H9 (cell line): ENCODE measurements at regions not wholly inside any gene's neighbourhood (a gene's known extent, or its start where the extent isn't known, plus 50 kb on each side); places are given as distances from the start of the nearest gene placed in this dataset.
A peak's percentile ranks its signal among the peaks of the same experiment; 100 is the strongest.

Source experiments
- DNase-seq: peaks from one replicate; pipeline ENCODE4 v3.0.0-alpha.2; 2017
- H2AFZ ChIP-seq: one replicate; pipeline ENCODE4 v1.6.1; 2013; ENCODE audit warnings: mild to moderate bottlenecking, low read length, control low read depth, moderate library complexity
- H2AK5ac ChIP-seq: 2 replicates; pipeline ENCODE4 v1.6.1; 2013; ENCODE audit warnings: low read length, control low read depth, mixed read lengths; ENCODE audit not compliant: insufficient read length
- H2BK120ac ChIP-seq: one replicate; pipeline ENCODE4 v1.6.1; 2013; ENCODE audit warnings: low read depth, mild to moderate bottlenecking, low read length, control low read depth, inconsistent platforms; ENCODE audit not compliant: poor library complexity, severe bottlenecking
- H2BK12ac ChIP-seq: 2 replicates; pipeline ENCODE4 v1.6.1; 2013; ENCODE audit warnings: low read length, control low read depth, mixed read lengths, low read depth; ENCODE audit not compliant: insufficient read length
- H2BK15ac ChIP-seq: 2 replicates; pipeline ENCODE4 v1.6.1; 2013; ENCODE audit warnings: low read depth, low read length, control low read depth
- H2BK20ac ChIP-seq: one replicate; pipeline ENCODE4 v1.6.1; 2013; ENCODE audit warnings: low read depth, mild to moderate bottlenecking, low read length, control low read depth, inconsistent platforms; ENCODE audit not compliant: poor library complexity, severe bottlenecking
- H2BK5ac ChIP-seq: 2 replicates; pipeline ENCODE4 v1.6.1; 2013; ENCODE audit warnings: low read length, control low read depth, mixed read lengths; ENCODE audit not compliant: insufficient read length
- H3K14ac ChIP-seq: 2 replicates; pipeline ENCODE4 v1.6.1; 2013; ENCODE audit warnings: low read length, control low read depth; ENCODE audit not compliant: insufficient read depth
- H3K18ac ChIP-seq: 2 replicates; pipeline ENCODE4 v1.6.1; 2013; ENCODE audit warnings: low read depth, mild to moderate bottlenecking, mixed read lengths, low read length, control low read depth; ENCODE audit not compliant: insufficient read length
- H3K23ac ChIP-seq: 2 replicates; pipeline ENCODE4 v1.6.1; 2013; ENCODE audit warnings: low read length, control low read depth, mixed read lengths, low read depth; ENCODE audit not compliant: insufficient read length
- H3K23me2 ChIP-seq: 2 replicates; pipeline ENCODE4 v1.6.1; 2013; ENCODE audit warnings: low read depth, mild to moderate bottlenecking, mixed read lengths, low read length, control low read depth; ENCODE audit not compliant: insufficient read length, poor library complexity, severe bottlenecking
- H3K27ac ChIP-seq: 2 replicates; pipeline ENCODE4 v1.5.1; 2013; ENCODE audit warnings: low read length, control low read depth, mixed read lengths, low read depth; ENCODE audit not compliant: insufficient read length
- H3K27me3 ChIP-seq: 2 replicates; pipeline ENCODE4 v1.6.1; 2013; ENCODE audit warnings: low read length, control low read depth, inconsistent platforms; ENCODE audit not compliant: insufficient read depth
- H3K4ac ChIP-seq: 2 replicates; pipeline ENCODE4 v1.6.1; 2013; ENCODE audit warnings: low read depth, mild to moderate bottlenecking, control low read depth, inconsistent platforms, low read length, moderate library complexity
- H3K4me1 ChIP-seq: 2 replicates; pipeline ENCODE4 v1.6.1; 2013; ENCODE audit warnings: low read length, control low read depth, inconsistent platforms; ENCODE audit not compliant: insufficient read depth
- H3K4me2 ChIP-seq: 2 replicates; pipeline ENCODE4 v1.6.1; 2013; ENCODE audit warnings: low read length, control low read depth, mixed read lengths; ENCODE audit not compliant: insufficient read length, insufficient read depth
- H3K56ac ChIP-seq: 2 replicates; pipeline ENCODE4 v1.6.1; 2013; ENCODE audit warnings: low read depth, mild to moderate bottlenecking, mixed read lengths, low read length, control low read depth; ENCODE audit not compliant: insufficient read length
- H3K79me1 ChIP-seq: 2 replicates; pipeline ENCODE4 v1.6.1; 2013; ENCODE audit warnings: low read depth, mild to moderate bottlenecking, moderate library complexity, low read length, control low read depth, inconsistent platforms; ENCODE audit not compliant: insufficient read depth, poor library complexity, severe bottlenecking
- H3K79me2 ChIP-seq: 2 replicates; pipeline ENCODE4 v1.6.1; 2013; ENCODE audit warnings: low read length, control low read depth, inconsistent platforms; ENCODE audit not compliant: insufficient read depth
- H3K9ac ChIP-seq: 2 replicates; pipeline ENCODE4 v1.6.1; 2013; ENCODE audit warnings: low read length, control low read depth, mixed read lengths; ENCODE audit not compliant: insufficient read length; ENCODE audit errors: extremely low read depth
- H3K9me3 ChIP-seq: one replicate; pipeline ENCODE4 v1.6.1; 2013; ENCODE audit warnings: low read depth, low read length, inconsistent platforms; ENCODE audit not compliant: control insufficient read depth
- H3T11ph ChIP-seq: one replicate; pipeline ENCODE4 v1.6.1; 2013; ENCODE audit warnings: mild to moderate bottlenecking, low read length, control low read depth, inconsistent platforms
- H4K20me1 ChIP-seq: one replicate; pipeline ENCODE4 v1.6.1; 2013; ENCODE audit not compliant: control insufficient read depth, insufficient read length, insufficient read depth
- H4K5ac ChIP-seq: 2 replicates; pipeline ENCODE4 v1.6.1; 2013; ENCODE audit warnings: low read depth, mild to moderate bottlenecking, mixed read lengths, low read length, control low read depth; ENCODE audit not compliant: insufficient read length
- H4K8ac ChIP-seq: replicated peaks from 2 replicates; pipeline ENCODE4 v1.6.1; 2013; ENCODE audit warnings: low read length, control low read depth, mixed read lengths, low read depth; ENCODE audit not compliant: insufficient read length
- H4K91ac ChIP-seq: 2 replicates; pipeline ENCODE4 v1.6.1; 2013; ENCODE audit warnings: low read depth, mild to moderate bottlenecking, moderate library complexity, mixed read lengths, low read length, control low read depth; ENCODE audit not compliant: insufficient read length
- H3K27ac Mint-ChIP-seq, 3 experiments: 2 replicates in 2 of 3; 3 replicates in 1 of 3; pipeline ENCODE4 v1.8.0; 2020 to 2021; ENCODE audit warnings: mixed read lengths in 3 of 3, mild to moderate bottlenecking in 1 of 3, moderate library complexity in 1 of 3
- H3K27me3 Mint-ChIP-seq: 2 replicates; pipeline ENCODE4 v1.8.0; 2021; ENCODE audit warnings: low read depth, mild to moderate bottlenecking, moderate library complexity, mixed read lengths
- H3K36me3 Mint-ChIP-seq, 3 experiments: 2 replicates in 2 of 3; 3 replicates in 1 of 3; pipeline ENCODE4 v1.8.0; 2020 to 2021; ENCODE audit warnings: low read depth in 3 of 3, mixed read lengths in 3 of 3; ENCODE audit not compliant: insufficient read depth in 1 of 3
- H3K4me1 Mint-ChIP-seq, 2 experiments: 2 replicates each; pipeline ENCODE4 v1.8.0; 2020; ENCODE audit warnings: mixed read lengths in 2 of 2
- H3K4me3 Mint-ChIP-seq, 2 experiments: 2 replicates in 1 of 2; 3 replicates in 1 of 2; pipeline ENCODE4 v1.8.0; 2020 to 2021; ENCODE audit warnings: mild to moderate bottlenecking in 2 of 2, mixed read lengths in 2 of 2, moderate library complexity in 1 of 2
- H3K9me3 Mint-ChIP-seq, 2 experiments: 2 replicates in 1 of 2; 3 replicates in 1 of 2; pipeline ENCODE4 v1.8.0; 2020; ENCODE audit warnings: mild to moderate bottlenecking in 2 of 2, mixed read lengths in 2 of 2, moderate library complexity in 1 of 2
- TF ChIP-seq, protein P1 (sequence below): fragments of 200-600 bp; sonication (generic); conservative IDR thresholded peaks from 3 replicates; pipeline ENCODE4 v1.8.0; 2021; ENCODE audit warnings: antibody characterized with exemption, mild to moderate bottlenecking

DNA sequence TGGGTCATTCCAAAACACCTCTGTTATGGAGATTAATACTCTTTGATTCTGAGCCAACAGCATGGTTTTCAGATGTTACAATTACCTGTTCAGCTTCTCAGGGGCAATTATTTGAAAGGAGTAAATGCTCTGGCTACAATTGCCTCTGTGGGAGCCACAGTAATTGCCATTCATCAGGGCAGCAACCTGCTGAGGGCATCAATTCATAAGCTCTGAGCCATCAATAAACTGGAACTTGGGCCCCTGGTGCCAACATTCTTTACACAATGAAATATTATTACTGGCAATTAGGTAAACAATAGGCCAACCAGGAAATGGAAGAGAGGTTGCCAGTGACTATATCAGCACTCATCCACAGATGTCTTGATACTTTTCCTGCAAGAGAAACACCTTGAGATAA lies 660.8 kb downstream of the MECOM start:
- H3K4me1 ChIP-seq: no peaks in the 10 kb centered on the region; the same call in 1 of the 2 replicates
- Mint-ChIP-seq H3K4me1 (peaks cover 51 to 54% of the 10 kb centered on the region in 2 experiments), H3K36me3 (peaks cover 0 to 4% (median 3%) of the 10 kb centered on the region in 3 experiments; a peak in 2 of 7 replicates), H3K9me3 (peaks cover 3 to 4% of the 10 kb centered on the region in 2 experiments; a peak in 2 of 5 replicates), H3K4me3 (peak overlapping the region; percentile 24 to 38; a peak in 2 of 5 replicates), H3K27ac (peak overlapping the region in 1 of 3 experiments; percentile 92; a peak in 2 of 7 replicates), H3K27me3 (no peaks in the 10 kb centered on the region)
- no peak overlapping the region for H2AFZ ChIP-seq
- no peak overlapping the region for H3K4ac ChIP-seq
- H2BK120ac ChIP-seq: no peak overlapping the region
- no peak overlapping the region for H4K91ac ChIP-seq
- no peak overlapping the region for H2BK15ac ChIP-seq
- H3T11ph ChIP-seq: no peak overlapping the region
- H4K5ac ChIP-seq: no peak overlapping the region
- H3K23me2 ChIP-seq: no peaks in the 10 kb centered on the region
- H3K27me3 ChIP-seq: no peaks in the 10 kb centered on the region
- H3K4me2 ChIP-seq: no peak overlapping the region
- H3K14ac ChIP-seq: no peak overlapping the region
- H3K18ac ChIP-seq: no peak overlapping the region
- no peak overlapping the region for H2BK20ac ChIP-seq
- H3K79me2 ChIP-seq: no peaks in the 10 kb centered on the region
- no peak overlapping the region for H4K8ac ChIP-seq
- DNase-seq: no peak
- H2BK5ac ChIP-seq: no peak overlapping the region
- no peaks in the 10 kb centered on the region for H4K20me1 ChIP-seq
- H3K56ac ChIP-seq: no peak overlapping the region
- H3K9me3 ChIP-seq: no peaks in the 10 kb centered on the region
- H3K23ac ChIP-seq: no peak overlapping the region
- no peak overlapping the region for H2BK12ac ChIP-seq
- H2AK5ac ChIP-seq: no peak overlapping the region
- no peaks in the 10 kb centered on the region for H3K79me1 ChIP-seq
- H3K27ac ChIP-seq: no peak overlapping the region
- TF ChIP-seq, protein P1, sequence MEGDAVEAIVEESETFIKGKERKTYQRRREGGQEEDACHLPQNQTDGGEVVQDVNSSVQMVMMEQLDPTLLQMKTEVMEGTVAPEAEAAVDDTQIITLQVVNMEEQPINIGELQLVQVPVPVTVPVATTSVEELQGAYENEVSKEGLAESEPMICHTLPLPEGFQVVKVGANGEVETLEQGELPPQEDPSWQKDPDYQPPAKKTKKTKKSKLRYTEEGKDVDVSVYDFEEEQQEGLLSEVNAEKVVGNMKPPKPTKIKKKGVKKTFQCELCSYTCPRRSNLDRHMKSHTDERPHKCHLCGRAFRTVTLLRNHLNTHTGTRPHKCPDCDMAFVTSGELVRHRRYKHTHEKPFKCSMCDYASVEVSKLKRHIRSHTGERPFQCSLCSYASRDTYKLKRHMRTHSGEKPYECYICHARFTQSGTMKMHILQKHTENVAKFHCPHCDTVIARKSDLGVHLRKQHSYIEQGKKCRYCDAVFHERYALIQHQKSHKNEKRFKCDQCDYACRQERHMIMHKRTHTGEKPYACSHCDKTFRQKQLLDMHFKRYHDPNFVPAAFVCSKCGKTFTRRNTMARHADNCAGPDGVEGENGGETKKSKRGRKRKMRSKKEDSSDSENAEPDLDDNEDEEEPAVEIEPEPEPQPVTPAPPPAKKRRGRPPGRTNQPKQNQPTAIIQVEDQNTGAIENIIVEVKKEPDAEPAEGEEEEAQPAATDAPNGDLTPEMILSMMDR: no peak
- no peak overlapping the region for H3K9ac ChIP-seq
